A673 (cell line): ENCODE measurements at regions not wholly inside any gene's neighbourhood (a gene's known extent, or its start where the extent isn't known, plus 50 kb on each side); places are given as distances from the start of the nearest gene placed in this dataset.

Experiments
- BruUV-seq: library from RNA; stranded (reverse); fragments of 400-500 nt; replicated peaks from 2 replicates; lab custom pipeline; 2021; lab: Mats Ljungman, UMichigan
- CTCF ChIA-PET: fragments of 300-600 bp; sonication (Branson Sonifier 250); formaldehyde crosslinking; loops from one replicate; lab custom pipeline; 2022; ENCODE audit warnings: antibody characterized with exemption; lab: Charles Lee
- POLR2A ChIA-PET: fragments of 300-600 bp; sonication (Branson Sonifier 250); formaldehyde crosslinking; loops from one replicate; lab custom pipeline; 2022; ENCODE audit warnings: antibody characterized with exemption; ENCODE audit not compliant: low non-redundant PET; lab: Charles Lee
- DNase-seq: peaks from one replicate; pipeline ENCODE4 v3.0.0-alpha.2; 2015; ENCODE audit warnings: low spot score
- H3K27ac ChIP-seq: fragments of 200-600 bp; sonication (generic); 2 replicates; pipeline ENCODE4 v1.5.1; 2016; ENCODE audit warnings: mixed run types, low read depth, mild to moderate bottlenecking, mixed read lengths, antibody characterized with exemption, low read length; ENCODE audit not compliant: poor library complexity, severe bottlenecking
- H3K27me3 ChIP-seq: fragments of 200-600 bp; sonication (generic); replicated peaks from 2 replicates; pipeline ENCODE4 v1.6.1; 2017; ENCODE audit warnings: mixed run types, low read depth, mild to moderate bottlenecking, mixed read lengths, antibody characterized with exemption, low read length; ENCODE audit not compliant: insufficient read depth, poor library complexity
- H3K36me3 ChIP-seq: fragments of 200-600 bp; sonication (generic); 2 replicates; pipeline ENCODE4 v1.6.1; 2016; ENCODE audit warnings: mixed run types, mild to moderate bottlenecking, mixed read lengths, antibody characterized with exemption, low read length; ENCODE audit not compliant: insufficient read depth, poor library complexity, severe bottlenecking
- H3K4me1 ChIP-seq: fragments of 200-600 bp; sonication (generic); 2 replicates; pipeline ENCODE4 v1.6.1; 2017; ENCODE audit warnings: mixed run types, mild to moderate bottlenecking, mixed read lengths, antibody characterized with exemption, low read length; ENCODE audit not compliant: insufficient read depth, poor library complexity, severe bottlenecking
- H3K4me3 ChIP-seq: fragments of 200-600 bp; sonication (generic); 2 replicates; pipeline ENCODE4 v1.5.1; 2016; ENCODE audit warnings: low read depth, mixed run types, mild to moderate bottlenecking, mixed read lengths, low read length; ENCODE audit not compliant: poor library complexity, severe bottlenecking
- H3K9me3 ChIP-seq: fragments of 200-600 bp; sonication (generic); 2 replicates; pipeline ENCODE4 v1.6.1; 2016; ENCODE audit warnings: mixed run types, low read depth, mild to moderate bottlenecking, mixed read lengths, antibody characterized with exemption, low read length; ENCODE audit not compliant: poor library complexity, severe bottlenecking
- CTCF ChIP-seq: fragments of 300-800, 200-600 bp; sonication (generic); conservative IDR thresholded peaks from 2 replicates; pipeline ENCODE4 v1.5.1; 2017; ENCODE audit warnings: low read depth, mild to moderate bottlenecking, antibody characterized with exemption, low read length, moderate library complexity, mixed read lengths
- EZH2 ChIP-seq: fragments of 200-600 bp; sonication (generic); IDR thresholded peaks from 2 replicates; pipeline ENCODE4 v1.6.1; 2017; ENCODE audit warnings: borderline replicate concordance, low read depth, mild to moderate bottlenecking, mixed read lengths, antibody characterized with exemption, low read length; ENCODE audit not compliant: poor library complexity, severe bottlenecking
- intact Hi-C: fragments of 100-400 bp; cut with micrococcal nuclease; formaldehyde crosslinking; loops from one replicate; pipeline ENCODE4 v1.10.0; 2022; ENCODE audit not compliant: unreplicated experiment

GRCh38 chr12:114974826-114975639 is 291.1 kb upstream of the TBX3 start:
- intact Hi-C loops, result no loop called here
- no TSS peak for BruUV-seq
- Histone ChIP-seq H3K27ac (no peak overlapping the region), H3K36me3 (no peaks in the 10 kb centered on the region), H3K27me3 (no peaks in the 10 kb centered on the region), H3K9me3 (peaks cover 3% of the 10 kb centered on the region), H3K4me1 (no peaks in the 10 kb centered on the region), H3K4me3 (no peak overlapping the region)
- ChIA-PET CTCF (no interaction called here), POLR2A (no interaction called here)
- DNase-seq, result no peak
- TF ChIP-seq CTCF, result no peak
- no peak for TF ChIP-seq EZH2

- no peaks in the 10 kb centered on the region for H3K27me3 ChIP-seq
- ChIA-PET POLR2A (no interaction called here), CTCF (no interaction called here)
- DNase-seq, result no peak
- H3K27ac ChIP-seq, result no peak overlapping the region
- no peaks in the 10 kb centered on the region for H3K36me3 ChIP-seq
- no TSS peak for BruUV-seq
- TF ChIP-seq EZH2 (no peak), CTCF (no peak)
- intact Hi-C loops, result no loop called here
- H3K4me3 ChIP-seq, result no peak overlapping the region
- peaks cover 3% of the 10 kb centered on the region for H3K9me3 ChIP-seq
- H3K4me1 ChIP-seq, result no peaks in the 10 kb centered on the region
These were observed 290.4 kb upstream of the TBX3 start for GRCh38 chr12:114974333-114974732.

GRCh38 chr12:114968727-114969126 is 284.8 kb upstream of the TBX3 start:
- CTCF ChIA-PET, result no interaction called here
- BruUV-seq, result no TSS peak

More at GRCh38 chr12:114968727-114969126, 284.8 kb upstream of the TBX3 start:
- Histone ChIP-seq H3K27ac (no peak overlapping the region), H3K9me3 (peaks cover 10% of the 10 kb centered on the region), H3K4me3 (no peak overlapping the region), H3K4me1 (no peaks in the 10 kb centered on the region), H3K36me3 (no peaks in the 10 kb centered on the region), H3K27me3 (no peaks in the 10 kb centered on the region)
- POLR2A ChIA-PET, result no interaction called here
- intact Hi-C loops, result no loop called here
- TF ChIP-seq EZH2 (no peak), CTCF (no peak)
- DNase-seq, result no peak
